Osteoblast (primary cell): ENCODE measurements at regions not wholly inside any gene's neighbourhood (a gene's known extent, or its start where the extent isn't known, plus 50 kb on each side); places are given as distances from the start of the nearest gene placed in this dataset.

ENCODE experiments used
- DNase-seq: peaks from one replicate; pipeline ENCODE4 v3.0.0; 2011; ENCODE audit warnings: low spot score, mixed read lengths; ENCODE audit not compliant: insufficient read length; ENCODE audit errors: missing footprints
- H2AFZ ChIP-seq: 2 replicates; pipeline ENCODE4 v1.6.0; 2011; ENCODE audit warnings: mild to moderate bottlenecking, low read length
- H3K27ac ChIP-seq: 2 replicates; pipeline ENCODE4 v1.5.1; 2011; ENCODE audit warnings: mild to moderate bottlenecking, low read depth, low read length, moderate library complexity
- H3K27me3 ChIP-seq: 2 replicates; pipeline ENCODE4 v1.6.0; 2012; ENCODE audit warnings: mild to moderate bottlenecking, control low read depth, inconsistent platforms, low read length, moderate library complexity; ENCODE audit not compliant: insufficient read depth
- H3K36me3 ChIP-seq: 2 replicates; pipeline ENCODE4 v1.5.1; 2011; ENCODE audit warnings: mild to moderate bottlenecking, low read length, control low read depth, moderate library complexity; ENCODE audit not compliant: insufficient read depth
- H3K4me1 ChIP-seq: 2 replicates; pipeline ENCODE4 v1.5.1; 2011; ENCODE audit warnings: mild to moderate bottlenecking, low read length, control low read depth, moderate library complexity; ENCODE audit not compliant: insufficient read depth
- H3K4me2 ChIP-seq: 2 replicates; pipeline ENCODE4 v1.6.0; 2011; ENCODE audit warnings: mild to moderate bottlenecking, low read length; ENCODE audit not compliant: insufficient read depth
- H3K4me3 ChIP-seq: fragments of 200-600 bp; sonication (generic); 3 replicates; pipeline ENCODE4 v1.5.1; 2012; ENCODE audit warnings: mild to moderate bottlenecking, low read length, inconsistent platforms; ENCODE audit not compliant: insufficient read depth
- H3K79me2 ChIP-seq: 2 replicates; pipeline ENCODE4 v1.6.0; 2012; ENCODE audit warnings: mild to moderate bottlenecking, low read length, control low read depth, inconsistent platforms; ENCODE audit not compliant: insufficient read depth
- H3K9me3 ChIP-seq: 2 replicates; pipeline ENCODE4 v1.5.1; 2011; ENCODE audit warnings: low read depth, low read length, control low read depth
- H4K20me1 ChIP-seq: 2 replicates; pipeline ENCODE4 v1.6.0; 2012; ENCODE audit warnings: mild to moderate bottlenecking, low read length, control low read depth; ENCODE audit not compliant: insufficient read depth
- CTCF ChIP-seq: IDR thresholded peaks from 2 replicates; pipeline ENCODE4 v1.5.1; 2011; ENCODE audit warnings: mild to moderate bottlenecking, low read depth, low read length, moderate library complexity; ENCODE audit errors: extremely low read depth

- no peak overlapping the region for H3K27ac ChIP-seq
- H3K4me2 ChIP-seq, result no peak overlapping the region
- H3K27me3 ChIP-seq, result no peaks in the 10 kb centered on the region
- H3K9me3 ChIP-seq, result no peaks in the 10 kb centered on the region
- H3K4me1 ChIP-seq, result no peaks in the 10 kb centered on the region
- no peaks in the 10 kb centered on the region for H3K79me2 ChIP-seq
- H3K36me3 ChIP-seq, result no peaks in the 10 kb centered on the region
- H2AFZ ChIP-seq, result no peak overlapping the region
- DNase-seq, result no peak
- no peaks in the 10 kb centered on the region for H4K20me1 ChIP-seq
- no peak for TF ChIP-seq CTCF
- H3K4me3 ChIP-seq, result no peak overlapping the region
Measured at GRCh38 chr4:65050786-65051185, 619.5 kb downstream of the EPHA5 start.

- Histone ChIP-seq H3K4me2 (no peak overlapping the region), H4K20me1 (no peaks in the 10 kb centered on the region), H3K27ac (no peak overlapping the region), H3K4me3 (no peak overlapping the region), H3K79me2 (no peaks in the 10 kb centered on the region), H3K4me1 (no peaks in the 10 kb centered on the region), H3K27me3 (no peaks in the 10 kb centered on the region), H3K9me3 (no peaks in the 10 kb centered on the region), H2AFZ (no peak overlapping the region), H3K36me3 (no peaks in the 10 kb centered on the region)
- DNase-seq, result no peak
- TF ChIP-seq CTCF, result no peak
Measured at GRCh38 chr4:65046192-65047133, 623.8 kb downstream of the EPHA5 start.

- Histone ChIP-seq H2AFZ (no peak overlapping the region), H3K27me3 (no peaks in the 10 kb centered on the region), H3K79me2 (no peaks in the 10 kb centered on the region), H4K20me1 (no peaks in the 10 kb centered on the region), H3K4me2 (no peak overlapping the region), H3K9me3 (no peaks in the 10 kb centered on the region), H3K4me1 (no peaks in the 10 kb centered on the region), H3K36me3 (no peaks in the 10 kb centered on the region), H3K27ac (no peak overlapping the region), H3K4me3 (no peak overlapping the region)
- no peak for TF ChIP-seq CTCF
- DNase-seq, result no peak
Measured at GRCh38 chr4:65033899-65034298, 624.6 kb upstream of the TECRL start.

- Histone ChIP-seq H3K4me2 (no peak overlapping the region), H3K4me3 (no peak overlapping the region), H3K27me3 (no peaks in the 10 kb centered on the region), H3K9me3 (no peaks in the 10 kb centered on the region), H4K20me1 (no peaks in the 10 kb centered on the region), H3K79me2 (no peaks in the 10 kb centered on the region), H3K27ac (no peak overlapping the region), H2AFZ (no peak overlapping the region), H3K36me3 (no peaks in the 10 kb centered on the region), H3K4me1 (no peaks in the 10 kb centered on the region)
- no peak for TF ChIP-seq CTCF
- no peak for DNase-seq
Measured at GRCh38 chr4:65028592-65028991, 619.3 kb upstream of the TECRL start.
